Chondrocyte (in vitro differentiated cells): ENCODE measurements at regions not wholly inside any gene's neighbourhood (a gene's known extent, or its start where the extent isn't known, plus 50 kb on each side); places are given as distances from the start of the nearest gene placed in this dataset.

ENCODE experiments used
- DNase-seq: peaks from one replicate; pipeline ENCODE4 v3.0.0; 2021; ENCODE audit warnings: mixed read lengths, low spot score
- H3K27ac Mint-ChIP-seq: one replicate; pipeline ENCODE4 v1.8.0; 2021; ENCODE audit warnings: mild to moderate bottlenecking, moderate library complexity, mixed read lengths; ENCODE audit not compliant: unreplicated experiment
- H3K27me3 Mint-ChIP-seq: 2 replicates; pipeline ENCODE4 v1.8.0; 2021; ENCODE audit warnings: low read depth, mixed read lengths
- H3K36me3 Mint-ChIP-seq: 2 replicates; pipeline ENCODE4 v1.8.0; 2021; ENCODE audit warnings: low read depth, mixed read lengths
- H3K4me1 Mint-ChIP-seq: 2 replicates; pipeline ENCODE4 v1.8.0; 2021; ENCODE audit warnings: low read depth, mild to moderate bottlenecking, mixed read lengths
- H3K4me3 Mint-ChIP-seq: one replicate; pipeline ENCODE4 v1.8.0; 2021; ENCODE audit warnings: mild to moderate bottlenecking, moderate library complexity, mixed read lengths; ENCODE audit not compliant: unreplicated experiment
- H3K9me3 Mint-ChIP-seq: 2 replicates; pipeline ENCODE4 v1.8.0; 2021; ENCODE audit warnings: low read depth, mixed read lengths
- TF ChIP-seq, protein P1 (sequence below): fragments of 200-600 bp; sonication (generic); IDR thresholded peaks from 2 replicates; pipeline ENCODE4 v1.5.0; 2021; ENCODE audit warnings: antibody characterized with exemption, mild to moderate bottlenecking, moderate library complexity

DNA sequence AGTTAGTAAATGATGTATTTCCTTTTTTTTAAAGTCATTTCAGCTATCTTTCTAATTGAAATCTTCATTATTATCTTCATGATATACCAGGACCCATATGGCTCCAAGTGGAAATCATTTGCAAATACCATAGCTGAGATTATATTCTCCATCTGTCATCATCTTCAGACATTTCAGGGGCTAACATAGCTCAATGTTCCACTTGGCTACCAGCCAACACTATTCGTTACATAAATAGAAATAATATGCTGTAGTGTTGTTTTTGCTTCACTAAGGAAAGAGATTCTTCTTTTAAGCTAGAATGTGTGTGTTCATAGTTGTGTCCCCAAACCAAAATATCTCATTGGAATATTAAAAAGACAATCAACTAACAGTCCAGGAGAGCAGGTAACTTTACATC is 225.1 kb downstream of the DIO2 start:
- Mint-ChIP-seq H3K4me3 (no peak overlapping the region), H3K27me3 (no peaks in the 10 kb centered on the region), H3K36me3 (no peaks in the 10 kb centered on the region)

DNA sequence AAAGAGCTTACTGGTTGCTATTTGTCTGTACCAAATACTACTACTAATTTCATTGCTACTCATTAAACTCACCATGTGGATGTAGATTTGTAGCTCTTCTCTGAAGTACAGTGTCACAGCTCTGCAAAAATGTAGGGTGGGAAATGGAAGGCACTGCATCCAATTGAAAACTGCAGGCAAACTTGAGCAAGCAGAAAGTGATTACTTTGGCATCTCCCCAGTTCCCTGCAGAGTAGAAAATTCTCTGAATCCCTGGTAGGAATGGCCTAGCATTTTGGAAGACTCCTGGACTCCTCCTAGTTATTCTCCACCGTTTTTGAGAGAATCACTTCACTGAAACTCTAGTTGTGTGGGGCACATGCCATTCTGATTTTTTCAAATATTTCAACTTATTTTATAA is 239.1 kb downstream of the DIO2 start:
- H3K9me3 Mint-ChIP-seq: no peaks in the 10 kb centered on the region
- no peak overlapping the region for H3K4me3 Mint-ChIP-seq
- H3K27me3 Mint-ChIP-seq: no peaks in the 10 kb centered on the region
- no peak for DNase-seq
- H3K4me1 Mint-ChIP-seq: peaks cover 22% of the 10 kb centered on the region
- no peaks in the 10 kb centered on the region for H3K36me3 Mint-ChIP-seq
- no peak overlapping the region for H3K27ac Mint-ChIP-seq
- TF ChIP-seq, protein P1, sequence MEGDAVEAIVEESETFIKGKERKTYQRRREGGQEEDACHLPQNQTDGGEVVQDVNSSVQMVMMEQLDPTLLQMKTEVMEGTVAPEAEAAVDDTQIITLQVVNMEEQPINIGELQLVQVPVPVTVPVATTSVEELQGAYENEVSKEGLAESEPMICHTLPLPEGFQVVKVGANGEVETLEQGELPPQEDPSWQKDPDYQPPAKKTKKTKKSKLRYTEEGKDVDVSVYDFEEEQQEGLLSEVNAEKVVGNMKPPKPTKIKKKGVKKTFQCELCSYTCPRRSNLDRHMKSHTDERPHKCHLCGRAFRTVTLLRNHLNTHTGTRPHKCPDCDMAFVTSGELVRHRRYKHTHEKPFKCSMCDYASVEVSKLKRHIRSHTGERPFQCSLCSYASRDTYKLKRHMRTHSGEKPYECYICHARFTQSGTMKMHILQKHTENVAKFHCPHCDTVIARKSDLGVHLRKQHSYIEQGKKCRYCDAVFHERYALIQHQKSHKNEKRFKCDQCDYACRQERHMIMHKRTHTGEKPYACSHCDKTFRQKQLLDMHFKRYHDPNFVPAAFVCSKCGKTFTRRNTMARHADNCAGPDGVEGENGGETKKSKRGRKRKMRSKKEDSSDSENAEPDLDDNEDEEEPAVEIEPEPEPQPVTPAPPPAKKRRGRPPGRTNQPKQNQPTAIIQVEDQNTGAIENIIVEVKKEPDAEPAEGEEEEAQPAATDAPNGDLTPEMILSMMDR: no peak

More for the DNA sequence above, 225.1 kb downstream of the DIO2 start:
- TF ChIP-seq, protein P1: no peak
- H3K27ac Mint-ChIP-seq: no peak overlapping the region
- peaks cover 8% of the 10 kb centered on the region for H3K4me1 Mint-ChIP-seq
- DNase-seq: no peak
- H3K9me3 Mint-ChIP-seq: peaks cover 7% of the 10 kb centered on the region

DNA sequence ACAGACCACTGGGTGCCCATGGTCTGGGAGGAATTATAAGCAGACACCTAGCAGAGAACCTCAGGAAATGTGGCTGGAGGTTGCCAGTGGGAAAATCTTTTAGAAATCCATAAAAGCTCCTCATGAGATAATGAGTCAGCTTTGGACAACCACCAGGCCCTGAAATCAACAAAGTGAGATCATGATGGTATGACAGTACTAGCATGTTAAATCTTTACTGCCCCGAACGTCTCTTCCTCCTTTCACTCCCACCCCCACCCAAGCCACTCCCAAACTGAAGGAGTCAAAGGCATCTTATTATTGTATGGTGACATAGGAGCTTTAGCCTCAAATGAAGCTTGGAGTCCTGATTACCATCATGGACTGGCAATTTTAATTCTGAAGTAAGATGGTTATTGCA is 240.0 kb downstream of the DIO2 start:
- peaks cover 2% of the 10 kb centered on the region for H3K9me3 Mint-ChIP-seq
- no peak overlapping the region for H3K4me3 Mint-ChIP-seq
- TF ChIP-seq, protein P1: no peak
- no peaks in the 10 kb centered on the region for H3K27me3 Mint-ChIP-seq
- no peaks in the 10 kb centered on the region for H3K36me3 Mint-ChIP-seq
- DNase-seq: no peak
- H3K4me1 Mint-ChIP-seq: peaks cover 28% of the 10 kb centered on the region
- peak overlapping the region; percentile 5 for H3K27ac Mint-ChIP-seq

DNA sequence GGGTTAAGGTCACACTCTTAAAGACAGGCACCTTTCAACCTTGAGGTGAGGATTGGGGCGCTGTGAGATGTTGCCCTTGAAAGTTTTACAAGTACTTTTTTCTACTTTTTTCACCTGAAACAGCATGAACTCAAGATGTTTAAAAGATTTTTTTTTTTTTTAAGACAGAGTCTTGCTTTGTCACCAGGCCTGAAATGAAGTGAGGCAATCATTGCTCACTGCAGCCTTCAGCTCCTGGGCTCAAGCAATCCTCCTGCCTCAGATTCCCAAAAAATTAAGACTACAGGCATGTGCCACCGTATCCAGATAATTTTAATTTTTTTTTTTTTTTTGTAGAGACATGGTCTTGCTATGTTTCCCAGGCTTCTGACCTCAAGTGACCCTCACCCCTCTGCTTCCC is 243.9 kb downstream of the DIO2 start:
- no peak for DNase-seq
- Mint-ChIP-seq H3K27me3 (no peaks in the 10 kb centered on the region), H3K27ac (no peak overlapping the region), H3K9me3 (peaks cover 5% of the 10 kb centered on the region), H3K36me3 (no peaks in the 10 kb centered on the region), H3K4me1 (peaks cover 25% of the 10 kb centered on the region), H3K4me3 (no peak overlapping the region)
- TF ChIP-seq, protein P1: no peak

DNA sequence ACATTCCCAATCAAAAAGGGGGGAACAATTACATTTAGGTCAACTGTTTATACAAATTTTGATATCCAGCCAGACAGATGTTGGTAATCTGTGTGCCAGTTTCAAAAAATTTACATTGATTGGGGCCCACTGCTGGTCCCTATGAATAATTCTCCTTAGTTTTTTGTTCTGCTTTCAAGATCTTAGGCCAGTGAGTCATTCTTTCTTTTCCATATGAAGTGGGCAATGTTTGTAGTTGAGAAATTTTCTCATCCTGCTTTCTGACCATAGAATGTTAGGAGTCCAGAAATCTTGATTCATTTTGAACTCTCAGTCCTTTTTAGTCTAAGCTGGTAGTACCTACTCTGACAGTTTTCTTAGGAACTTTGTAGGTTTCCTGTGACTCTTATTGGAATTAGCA is 244.3 kb downstream of the DIO2 start:
- Mint-ChIP-seq H3K27ac (no peak overlapping the region), H3K27me3 (no peaks in the 10 kb centered on the region), H3K36me3 (no peaks in the 10 kb centered on the region), H3K4me1 (peaks cover 21% of the 10 kb centered on the region), H3K9me3 (peaks cover 5% of the 10 kb centered on the region), H3K4me3 (no peak overlapping the region)
- no peak for DNase-seq
- TF ChIP-seq, protein P1: no peak
